HepG2 (cell line): ENCODE measurements at regions not wholly inside any gene's neighbourhood (a gene's known extent, or its start where the extent isn't known, plus 50 kb on each side); places are given as distances from the start of the nearest gene placed in this dataset.

ENCODE experiments used
- EP300 ChIP-seq, 3 experiments: sonication (generic) in 1 of 3; formaldehyde crosslinking in 1 of 3; IDR thresholded peaks; 2 replicates each; pipeline versions ENCODE4 v1.5.1 to v1.6.1; 2011 to 2020; ENCODE audit warnings: low read depth in 2 of 3, low read length in 2 of 3, borderline replicate concordance in 1 of 3, improper control_type of control experiment in 1 of 3, mild to moderate bottlenecking in 1 of 3, missing genetic modification reagents in 1 of 3, moderate library complexity in 1 of 3
- KLF12 ChIP-seq: sonication (generic); formaldehyde crosslinking; IDR thresholded peaks from 2 replicates; pipeline ENCODE4 v1.4.0; 2020; ENCODE audit warnings: missing genetic modification reagents, borderline replicate concordance
- PATZ1 ChIP-seq: sonication (generic); formaldehyde crosslinking; IDR thresholded peaks from 2 replicates; pipeline ENCODE4 v1.4.0; 2020; ENCODE audit warnings: missing genetic modification reagents
- RFX5 ChIP-seq: IDR thresholded peaks from 2 replicates; pipeline ENCODE4 v1.6.1; 2011; ENCODE audit warnings: low read depth, low read length, improper control_type of control experiment
- TAF1 ChIP-seq: sonication (generic); formaldehyde crosslinking; IDR thresholded peaks from 2 replicates; pipeline ENCODE4 v1.4.0; 2020; ENCODE audit warnings: missing genetic modification reagents
- ZNF18 ChIP-seq: sonication (generic); formaldehyde crosslinking; IDR thresholded peaks from 2 replicates; pipeline ENCODE4 v1.8.0; 2022; ENCODE audit warnings: mild to moderate bottlenecking, missing genetic modification reagents; ENCODE audit not compliant: insufficient replicate concordance
- TF ChIP-seq, protein P1 (sequence below): IDR thresholded peaks from 2 replicates; pipeline ENCODE4 v1.6.1; 2016; ENCODE audit warnings: low read depth, borderline replicate concordance

- TF ChIP-seq KLF12 (CRISPR knock-in tag) (no peak), EP300 (IDR thresholded peaks at IDR 0.05; ENCODE audit: low read depth in 2 of 2, low read length in 2 of 2) (no peak), EP300 (CRISPR knock-in tag; IDR thresholded peaks at IDR 0.05; ENCODE audit: borderline replicate concordance) (no peak), TAF1 (CRISPR knock-in tag) (no peak), PATZ1 (CRISPR knock-in tag) (no peak), RFX5 (no peak), ZNF18 (CRISPR knock-in tag) (no peak)
- TF ChIP-seq, protein P1, sequence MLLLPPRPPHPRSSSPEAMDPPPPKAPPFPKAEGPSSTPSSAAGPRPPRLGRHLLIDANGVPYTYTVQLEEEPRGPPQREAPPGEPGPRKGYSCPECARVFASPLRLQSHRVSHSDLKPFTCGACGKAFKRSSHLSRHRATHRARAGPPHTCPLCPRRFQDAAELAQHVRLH: no peak
Measured at GRCh38 chr5:57764479-57765089, 282.0 kb upstream of the ACTBL2 start.
